Caco-2 (cell line): ENCODE measurements at regions not wholly inside any gene's neighbourhood (a gene's known extent, or its start where the extent isn't known, plus 50 kb on each side); places are given as distances from the start of the nearest gene placed in this dataset.

ENCODE experiments used
- BruUV-seq: library from RNA; stranded (reverse); fragments of 400-500 nt; replicated peaks from 2 replicates; lab custom pipeline; 2021; lab: Mats Ljungman, UMichigan
- CTCF ChIA-PET: fragments of 300-600 bp; sonication (Branson Sonifier 250); formaldehyde crosslinking; loops from one replicate; lab custom pipeline; 2022; ENCODE audit warnings: antibody characterized with exemption; lab: Charles Lee
- POLR2A ChIA-PET: fragments of 300-600 bp; sonication (Branson Sonifier 250); formaldehyde crosslinking; loops from one replicate; lab custom pipeline; 2022; ENCODE audit warnings: antibody characterized with exemption; lab: Charles Lee
- DNase-seq, 2 experiments: peaks; one replicate each; pipeline versions ENCODE4 v3.0.0 to v3.0.0-alpha.2; 2020 to 2022
- H3K27me3 ChIP-seq: replicated peaks from 2 replicates; pipeline ENCODE4 v1.6.0; 2011; ENCODE audit warnings: low read length; ENCODE audit not compliant: control insufficient read depth, insufficient read depth
- H3K36me3 ChIP-seq: 2 replicates; pipeline ENCODE4 v1.5.1; 2011; ENCODE audit warnings: low read length; ENCODE audit not compliant: control insufficient read depth, insufficient read depth
- H3K4me1 ChIP-seq: fragments of 250-450 bp; sonication (Bioruptor Pico); 2 replicates; pipeline ENCODE4 v1.5.1; 2020; ENCODE audit warnings: mild to moderate bottlenecking
- H3K4me3 ChIP-seq: 2 replicates; pipeline ENCODE4 v1.5.1; 2011; ENCODE audit warnings: low read depth, mild to moderate bottlenecking, control low read depth, low read length
- H3K9me3 ChIP-seq: fragments of 250-450 bp; sonication (Bioruptor Pico); 2 replicates; pipeline ENCODE4 v1.5.1; 2020; ENCODE audit warnings: mild to moderate bottlenecking, moderate library complexity
- H3K27ac Mint-ChIP-seq: one replicate; pipeline ENCODE4 v1.8.0; 2022; ENCODE audit warnings: mixed read lengths; ENCODE audit not compliant: unreplicated experiment
- H3K27me3 Mint-ChIP-seq: one replicate; pipeline ENCODE4 v1.8.0; 2022; ENCODE audit warnings: mixed read lengths; ENCODE audit not compliant: insufficient read depth, unreplicated experiment
- H3K36me3 Mint-ChIP-seq: one replicate; pipeline ENCODE4 v1.8.0; 2022; ENCODE audit warnings: mild to moderate bottlenecking, mixed read lengths; ENCODE audit not compliant: insufficient read depth, unreplicated experiment
- H3K4me1 Mint-ChIP-seq: one replicate; pipeline ENCODE4 v1.8.0; 2022; ENCODE audit warnings: low read depth, mixed read lengths; ENCODE audit not compliant: unreplicated experiment
- H3K4me3 Mint-ChIP-seq: one replicate; pipeline ENCODE4 v1.8.0; 2022; ENCODE audit warnings: mild to moderate bottlenecking, moderate library complexity, mixed read lengths; ENCODE audit not compliant: unreplicated experiment
- H3K9me3 Mint-ChIP-seq: one replicate; pipeline ENCODE4 v1.8.0; 2022; ENCODE audit warnings: mixed read lengths; ENCODE audit not compliant: unreplicated experiment
- CTCF ChIP-seq, 2 experiments: fragments of 200-600 bp in 1 of 2; IDR thresholded peaks; 1 replicate in 1 of 2; 2 replicates in 1 of 2; pipeline versions ENCODE4 v1.5.1 to v1.8.0; 2011 to 2022; ENCODE audit warnings: antibody characterized with exemption in 1 of 2, control low read depth in 1 of 2, inconsistent platforms in 1 of 2, low read depth in 1 of 2, low read length in 1 of 2, mild to moderate bottlenecking in 1 of 2, moderate library complexity in 1 of 2; ENCODE audit not compliant: insufficient read depth in 1 of 2, severe bottlenecking in 1 of 2, unreplicated experiment in 1 of 2
- intact Hi-C: fragments of 100-400 bp; cut with micrococcal nuclease; formaldehyde crosslinking; loops from one replicate; pipeline ENCODE4 v1.10.0; 2022; ENCODE audit not compliant: unreplicated experiment

- Mint-ChIP-seq H3K36me3 (no peaks in the 10 kb centered on the region), H3K9me3 (no peaks in the 10 kb centered on the region), H3K27ac (no peak overlapping the region), H3K27me3 (no peaks in the 10 kb centered on the region), H3K4me1 (no peaks in the 10 kb centered on the region), H3K4me3 (no peak overlapping the region)
- Histone ChIP-seq H3K4me1 (no peaks in the 10 kb centered on the region), H3K9me3 (no peaks in the 10 kb centered on the region), H3K27me3 (no peaks in the 10 kb centered on the region), H3K4me3 (no peak overlapping the region), H3K36me3 (no peaks in the 10 kb centered on the region)
- POLR2A ChIA-PET: no interaction called here
- no peak for TF ChIP-seq CTCF (IDR thresholded peaks at IDR 0.05; ENCODE audit: insufficient read depth in 1 of 2, low read depth in 1 of 2, low read length in 1 of 2, severe bottlenecking in 1 of 2, unreplicated experiment in 1 of 2)
- intact Hi-C loops: no loop called here
- BruUV-seq: no TSS peak
- no peak for DNase-seq
- CTCF ChIA-PET: interaction anchor here (0.5 kb wide), 1 partner anchor 183 kb away, joined by 4 read pairs; no protein-coding TSS in a partner anchor
Observed at GRCh38 chr11:104410336-104410735, 246.4 kb upstream of the PDGFD start.

GRCh38 chr11:104408630-104409029, 244.7 kb upstream of the PDGFD start:
- TF ChIP-seq CTCF (IDR thresholded peaks at IDR 0.05; ENCODE audit: insufficient read depth in 1 of 2, low read depth in 1 of 2, low read length in 1 of 2, severe bottlenecking in 1 of 2, unreplicated experiment in 1 of 2): no peak
- POLR2A ChIA-PET: no interaction called here
- Mint-ChIP-seq H3K4me3 (no peak overlapping the region), H3K27me3 (no peaks in the 10 kb centered on the region), H3K9me3 (no peaks in the 10 kb centered on the region), H3K27ac (no peak overlapping the region), H3K36me3 (no peaks in the 10 kb centered on the region), H3K4me1 (no peaks in the 10 kb centered on the region)
- no peaks in the 10 kb centered on the region for H3K4me1 ChIP-seq
- no peak for DNase-seq
- H3K27me3 ChIP-seq: no peaks in the 10 kb centered on the region
- BruUV-seq: no TSS peak
- H3K9me3 ChIP-seq: no peaks in the 10 kb centered on the region
- no peaks in the 10 kb centered on the region for H3K36me3 ChIP-seq
- intact Hi-C loops: no loop called here
- H3K4me3 ChIP-seq: no peak overlapping the region
- CTCF ChIA-PET: no interaction called here

- ChIA-PET POLR2A (no interaction called here), CTCF (no interaction called here)
- no peaks in the 10 kb centered on the region for H3K9me3 Mint-ChIP-seq
- Histone ChIP-seq H3K36me3 (no peaks in the 10 kb centered on the region), H3K9me3 (no peaks in the 10 kb centered on the region), H3K4me1 (no peaks in the 10 kb centered on the region), H3K27me3 (no peaks in the 10 kb centered on the region), H3K4me3 (no peak overlapping the region)
- no peak overlapping the region for H3K4me3 Mint-ChIP-seq
- TF ChIP-seq CTCF (IDR thresholded peaks at IDR 0.05; ENCODE audit: insufficient read depth in 1 of 2, low read depth in 1 of 2, low read length in 1 of 2, severe bottlenecking in 1 of 2, unreplicated experiment in 1 of 2): no peak
- intact Hi-C loops: no loop called here
- H3K27ac Mint-ChIP-seq: no peak overlapping the region
- DNase-seq: no peak
- no peaks in the 10 kb centered on the region for H3K36me3 Mint-ChIP-seq
- H3K4me1 Mint-ChIP-seq: no peaks in the 10 kb centered on the region
- BruUV-seq: no TSS peak
- no peaks in the 10 kb centered on the region for H3K27me3 Mint-ChIP-seq
Observed at GRCh38 chr11:104405277-104405676, 241.3 kb upstream of the PDGFD start.
